Keratinocyte (primary cell): ENCODE measurements at regions not wholly inside any gene's neighbourhood (a gene's known extent, or its start where the extent isn't known, plus 50 kb on each side); places are given as distances from the start of the nearest gene placed in this dataset.

Experiments used
- DNase-seq: peaks from one replicate; pipeline ENCODE4 v3.0.0-alpha.2; 2011; ENCODE audit warnings: low read depth, missing footprints, low spot score
- FAIRE-seq: peaks from 2 replicates; lab custom pipeline; 2011; peaks lifted over from hg19 to GRCh38; lab: Jason Lieb, UNC
- H2AFZ ChIP-seq: 2 replicates; pipeline ENCODE4 v1.6.0; 2012; ENCODE audit warnings: low read length, control low read depth, inconsistent platforms; ENCODE audit not compliant: control insufficient read depth
- H3K27ac ChIP-seq: 2 replicates; pipeline ENCODE4 v1.5.1; 2011; ENCODE audit warnings: low read length; ENCODE audit not compliant: control insufficient read depth, insufficient read depth
- H3K27me3 ChIP-seq: 3 replicates; pipeline ENCODE4 v1.6.0; 2011; ENCODE audit warnings: low read length; ENCODE audit not compliant: control insufficient read depth, insufficient read depth; ENCODE audit errors: extremely low read depth
- H3K36me3 ChIP-seq, 2 experiments: 2 replicates in 1 of 2; 3 replicates in 1 of 2; pipeline ENCODE4 v1.5.1; 2011; ENCODE audit warnings: low read length in 2 of 2, mild to moderate bottlenecking in 1 of 2; ENCODE audit not compliant: control insufficient read depth in 2 of 2, insufficient read depth in 2 of 2; ENCODE audit errors: extremely low read depth in 1 of 2
- H3K4me1 ChIP-seq: 3 replicates; pipeline ENCODE4 v1.5.1; 2011; ENCODE audit warnings: low read length; ENCODE audit not compliant: control insufficient read depth, insufficient read depth; ENCODE audit errors: extremely low read depth
- H3K4me2 ChIP-seq: 3 replicates; pipeline ENCODE4 v1.6.0; 2011; ENCODE audit warnings: low read depth, low read length; ENCODE audit not compliant: control insufficient read depth, insufficient read depth; ENCODE audit errors: extremely low read depth
- H3K4me3 ChIP-seq, 3 experiments: fragments of 200-600 bp in 1 of 3; sonication (generic) in 1 of 3; 2 replicates in 2 of 3; 3 replicates in 1 of 3; pipeline ENCODE4 v1.5.1; 2011 to 2016; ENCODE audit warnings: low read length in 3 of 3, mild to moderate bottlenecking in 3 of 3, control low read depth in 2 of 3, inconsistent platforms in 1 of 3, low read depth in 1 of 3, mixed read lengths in 1 of 3, mixed run types in 1 of 3, moderate library complexity in 1 of 3; ENCODE audit not compliant: control insufficient read depth in 2 of 3, insufficient read depth in 2 of 3; ENCODE audit errors: extremely low read depth in 1 of 3
- H3K79me2 ChIP-seq: 2 replicates; pipeline ENCODE4 v1.6.0; 2012; ENCODE audit warnings: low read length; ENCODE audit not compliant: control insufficient read depth, insufficient read depth
- H3K9ac ChIP-seq: 3 replicates; pipeline ENCODE4 v1.6.0; 2011; ENCODE audit warnings: low read length; ENCODE audit not compliant: control insufficient read depth, insufficient read depth; ENCODE audit errors: extremely low read depth
- H3K9me1 ChIP-seq: 3 replicates; pipeline ENCODE4 v1.6.0; 2011; ENCODE audit warnings: low read length; ENCODE audit not compliant: control insufficient read depth, insufficient read depth; ENCODE audit errors: extremely low read depth
- H3K9me3 ChIP-seq: 2 replicates; pipeline ENCODE4 v1.5.1; 2012; ENCODE audit warnings: low read depth, low read length; ENCODE audit not compliant: control insufficient read depth
- H4K20me1 ChIP-seq: 3 replicates; pipeline ENCODE4 v1.6.0; 2011; ENCODE audit warnings: low read length; ENCODE audit not compliant: control insufficient read depth, insufficient read depth; ENCODE audit errors: extremely low read depth
- EZH2 ChIP-seq: IDR thresholded peaks from one replicate; pipeline ENCODE4 v1.6.1; 2012; ENCODE audit warnings: inconsistent platforms, mild to moderate bottlenecking, low read length, moderate library complexity
- dilution Hi-C: fragments of 300-500 bp; cut with MboI; formaldehyde crosslinking; loops from one replicate; pipeline ENCODE4 v1.7.0; 2020; ENCODE audit warnings: low sequenced_read_pairs; ENCODE audit not compliant: extremely low pct_ligation_motif_present
- TF ChIP-seq, protein P1 (sequence below), 3 experiments: IDR thresholded peaks in 1 of 3; conservative IDR thresholded peaks in 1 of 3; optimal IDR thresholded peaks in 1 of 3; 2 replicates in 2 of 3; 3 replicates in 1 of 3; pipeline versions ENCODE3 to v1.5.1; 2011; ENCODE audit warnings: low read length in 3 of 3, mild to moderate bottlenecking in 3 of 3, moderate library complexity in 2 of 3, control low read depth in 1 of 3, inconsistent platforms in 1 of 3; ENCODE audit not compliant: insufficient read depth in 2 of 3; ENCODE audit errors: extremely low read depth in 1 of 3

DNA sequence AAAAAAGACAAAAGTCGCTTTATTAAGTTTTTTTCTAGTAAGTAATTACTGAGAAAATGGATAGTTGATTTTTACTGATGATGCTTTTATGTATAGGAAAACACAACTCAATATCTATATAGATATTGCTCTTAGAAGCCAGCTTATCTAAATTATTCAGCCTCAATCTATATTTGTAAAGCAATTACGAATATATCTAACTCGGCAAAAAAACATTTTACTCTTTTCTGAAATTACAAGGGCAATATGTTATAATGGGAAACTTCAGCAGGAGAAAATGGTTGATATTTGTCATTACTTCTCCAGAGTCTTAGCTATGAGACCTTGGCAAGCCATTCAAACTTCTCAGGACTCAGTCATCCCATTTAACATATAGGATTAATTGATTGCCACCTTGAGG lies 228.5 kb downstream of the SLC7A11 start:
- Histone ChIP-seq H3K4me2 (no peak overlapping the region), H3K9me1 (no peaks in the 10 kb centered on the region), H3K79me2 (no peaks in the 10 kb centered on the region), H3K36me3 (no peaks in the 10 kb centered on the region), H3K4me3 (no peak overlapping the region), H3K27me3 (no peaks in the 10 kb centered on the region), H2AFZ (no peak overlapping the region), H3K4me1 (no peaks in the 10 kb centered on the region), H3K9ac (no peak overlapping the region), H3K9me3 (no peaks in the 10 kb centered on the region), H4K20me1 (no peaks in the 10 kb centered on the region), H3K27ac (no peak overlapping the region)
- no peak for TF ChIP-seq EZH2
- TF ChIP-seq, protein P1, sequence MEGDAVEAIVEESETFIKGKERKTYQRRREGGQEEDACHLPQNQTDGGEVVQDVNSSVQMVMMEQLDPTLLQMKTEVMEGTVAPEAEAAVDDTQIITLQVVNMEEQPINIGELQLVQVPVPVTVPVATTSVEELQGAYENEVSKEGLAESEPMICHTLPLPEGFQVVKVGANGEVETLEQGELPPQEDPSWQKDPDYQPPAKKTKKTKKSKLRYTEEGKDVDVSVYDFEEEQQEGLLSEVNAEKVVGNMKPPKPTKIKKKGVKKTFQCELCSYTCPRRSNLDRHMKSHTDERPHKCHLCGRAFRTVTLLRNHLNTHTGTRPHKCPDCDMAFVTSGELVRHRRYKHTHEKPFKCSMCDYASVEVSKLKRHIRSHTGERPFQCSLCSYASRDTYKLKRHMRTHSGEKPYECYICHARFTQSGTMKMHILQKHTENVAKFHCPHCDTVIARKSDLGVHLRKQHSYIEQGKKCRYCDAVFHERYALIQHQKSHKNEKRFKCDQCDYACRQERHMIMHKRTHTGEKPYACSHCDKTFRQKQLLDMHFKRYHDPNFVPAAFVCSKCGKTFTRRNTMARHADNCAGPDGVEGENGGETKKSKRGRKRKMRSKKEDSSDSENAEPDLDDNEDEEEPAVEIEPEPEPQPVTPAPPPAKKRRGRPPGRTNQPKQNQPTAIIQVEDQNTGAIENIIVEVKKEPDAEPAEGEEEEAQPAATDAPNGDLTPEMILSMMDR (optimal IDR thresholded peaks at IDR 0.05 in 1 of 3, IDR thresholded peaks at IDR 0.05 in 1 of 3, conservative IDR thresholded peaks at IDR 0.05 in 1 of 3; ENCODE audit: extremely low read depth in 1 of 3, insufficient read depth in 2 of 3, low read length in 3 of 3), result no peak
- DNase-seq, result no peak
- dilution Hi-C loops, result no loop called here
- no peak for FAIRE-seq

DNA sequence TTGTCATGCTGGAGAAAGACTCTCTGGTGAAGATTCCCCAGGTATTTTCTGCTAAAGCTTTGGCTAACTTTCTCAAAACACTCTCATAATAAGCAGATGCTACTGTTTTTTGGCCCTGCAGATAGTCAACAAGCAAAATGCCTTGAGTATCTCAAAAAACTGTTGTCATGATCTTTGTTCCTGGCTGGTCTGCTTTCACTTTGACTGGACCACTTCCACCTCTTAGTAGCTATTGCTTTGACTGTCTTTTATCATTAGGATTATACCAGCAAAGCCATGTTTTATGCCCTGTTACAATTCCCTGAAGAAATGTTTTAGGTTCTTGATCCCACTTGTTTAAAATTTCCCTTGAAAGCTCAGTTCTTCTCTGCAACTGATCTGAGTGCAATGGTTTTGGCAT lies 231.5 kb downstream of the SLC7A11 start:
- Histone ChIP-seq H3K9me3 (no peaks in the 10 kb centered on the region), H3K9ac (no peak overlapping the region), H3K4me3 (no peak overlapping the region), H4K20me1 (no peaks in the 10 kb centered on the region), H2AFZ (peak overlapping the region; percentile 46), H3K36me3 (no peaks in the 10 kb centered on the region), H3K27me3 (no peaks in the 10 kb centered on the region), H3K4me1 (no peaks in the 10 kb centered on the region), H3K79me2 (no peaks in the 10 kb centered on the region), H3K4me2 (no peak overlapping the region), H3K27ac (no peak overlapping the region), H3K9me1 (no peaks in the 10 kb centered on the region)
- DNase-seq (no peak), FAIRE-seq (no peak)
- dilution Hi-C loops, result no loop called here
- TF ChIP-seq, protein P1 (optimal IDR thresholded peaks at IDR 0.05 in 1 of 3, IDR thresholded peaks at IDR 0.05 in 1 of 3, conservative IDR thresholded peaks at IDR 0.05 in 1 of 3; ENCODE audit: extremely low read depth in 1 of 3, insufficient read depth in 2 of 3, low read length in 3 of 3), result no peak
- TF ChIP-seq EZH2, result no peak
